ENCODE measurements at regions not wholly inside any gene's neighbourhood (a gene's known extent, or its start where the extent isn't known, plus 50 kb on each side); places are given as distances from the start of the nearest gene placed in this dataset.

DNA sequence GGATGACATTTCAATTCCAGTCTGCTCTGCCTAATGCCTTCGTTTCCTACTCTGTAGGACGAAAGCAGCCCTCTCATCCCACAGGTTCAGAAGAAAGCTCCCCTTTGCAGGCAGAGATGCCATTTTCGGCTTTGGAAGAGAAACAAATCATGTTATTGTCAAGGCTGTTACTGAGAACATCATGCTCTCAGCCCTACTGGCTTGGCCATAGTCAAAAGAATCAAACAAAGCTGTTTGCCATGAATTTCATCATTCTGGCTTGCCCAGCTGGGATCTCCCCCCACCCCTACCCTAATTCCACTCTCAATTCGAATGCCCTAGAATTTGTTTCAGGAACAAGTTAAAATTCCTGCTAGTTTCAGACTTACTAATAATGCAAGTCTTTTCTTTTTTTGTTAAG lies 162.3 kb upstream of the SERP2 start:
- TF ChIP-seq, protein P1, sequence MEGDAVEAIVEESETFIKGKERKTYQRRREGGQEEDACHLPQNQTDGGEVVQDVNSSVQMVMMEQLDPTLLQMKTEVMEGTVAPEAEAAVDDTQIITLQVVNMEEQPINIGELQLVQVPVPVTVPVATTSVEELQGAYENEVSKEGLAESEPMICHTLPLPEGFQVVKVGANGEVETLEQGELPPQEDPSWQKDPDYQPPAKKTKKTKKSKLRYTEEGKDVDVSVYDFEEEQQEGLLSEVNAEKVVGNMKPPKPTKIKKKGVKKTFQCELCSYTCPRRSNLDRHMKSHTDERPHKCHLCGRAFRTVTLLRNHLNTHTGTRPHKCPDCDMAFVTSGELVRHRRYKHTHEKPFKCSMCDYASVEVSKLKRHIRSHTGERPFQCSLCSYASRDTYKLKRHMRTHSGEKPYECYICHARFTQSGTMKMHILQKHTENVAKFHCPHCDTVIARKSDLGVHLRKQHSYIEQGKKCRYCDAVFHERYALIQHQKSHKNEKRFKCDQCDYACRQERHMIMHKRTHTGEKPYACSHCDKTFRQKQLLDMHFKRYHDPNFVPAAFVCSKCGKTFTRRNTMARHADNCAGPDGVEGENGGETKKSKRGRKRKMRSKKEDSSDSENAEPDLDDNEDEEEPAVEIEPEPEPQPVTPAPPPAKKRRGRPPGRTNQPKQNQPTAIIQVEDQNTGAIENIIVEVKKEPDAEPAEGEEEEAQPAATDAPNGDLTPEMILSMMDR (IDR thresholded peaks at IDR 0.05) = no peak
- TF ChIP-seq EP300 (IDR thresholded peaks at IDR 0.05) = peak; percentile 61 to 89

All from tibial nerve (tissue), 4 donors.